ENCODE measurements at regions not wholly inside any gene's neighbourhood (a gene's known extent, or its start where the extent isn't known, plus 50 kb on each side); places are given as distances from the start of the nearest gene placed in this dataset.
"Not testable (repeated sequence)": the region's sequence is repeated elsewhere in the genome, so short reads cannot be mapped to it uniquely, and the experiment has no call there.

DNA sequence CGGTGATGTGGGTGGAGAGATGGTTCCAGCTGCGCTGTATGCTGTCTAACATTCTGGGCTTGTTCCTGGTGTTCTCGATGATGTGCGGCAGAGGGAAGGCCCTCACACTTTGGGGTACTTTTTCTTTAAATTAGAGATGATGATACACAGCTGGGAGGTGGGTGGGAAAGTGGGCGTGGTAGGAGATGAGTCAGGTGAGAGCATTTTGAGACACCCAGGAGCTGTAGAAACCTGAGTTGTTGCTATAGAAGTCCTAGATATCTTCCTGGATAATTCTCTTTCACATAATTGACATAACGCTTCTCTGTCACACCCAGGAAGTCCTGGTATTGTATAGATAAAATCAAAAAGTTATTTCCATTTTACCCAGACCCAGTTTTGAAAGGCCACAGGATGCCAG is 103.8 kb upstream of the ALKAL2 start:
- no peak for TF ChIP-seq CTCF (IDR thresholded peaks at IDR 0.05; ENCODE audit: low read depth, low read length, missing control alignments)
- H3K4me3 ChIP-seq (ENCODE audit: low read depth, low read length), result no peak overlapping the region
- DNase-seq (ENCODE audit: low read depth), result no peak

- no peak overlapping the region for H3K4me3 ChIP-seq (ENCODE audit: low read depth, low read length)
- no peak for DNase-seq (ENCODE audit: low read depth)
- TF ChIP-seq CTCF (IDR thresholded peaks at IDR 0.05; ENCODE audit: low read depth, low read length, missing control alignments), result no peak
Measured at GRCh38 chr2:390959-391358, 103.1 kb upstream of the ALKAL2 start.

GRCh38 chr2:389985-390384 is 102.1 kb upstream of the ALKAL2 start:
- not testable (repeated sequence) for DNase-seq (ENCODE audit: low read depth); H3K4me3 ChIP-seq (ENCODE audit: low read depth, low read length)

- DNase-seq (ENCODE audit: low read depth); H3K4me3 ChIP-seq (ENCODE audit: low read depth, low read length): not testable (repeated sequence)
Measured at GRCh38 chr2:388752-389151, 100.9 kb upstream of the ALKAL2 start.

DNA sequence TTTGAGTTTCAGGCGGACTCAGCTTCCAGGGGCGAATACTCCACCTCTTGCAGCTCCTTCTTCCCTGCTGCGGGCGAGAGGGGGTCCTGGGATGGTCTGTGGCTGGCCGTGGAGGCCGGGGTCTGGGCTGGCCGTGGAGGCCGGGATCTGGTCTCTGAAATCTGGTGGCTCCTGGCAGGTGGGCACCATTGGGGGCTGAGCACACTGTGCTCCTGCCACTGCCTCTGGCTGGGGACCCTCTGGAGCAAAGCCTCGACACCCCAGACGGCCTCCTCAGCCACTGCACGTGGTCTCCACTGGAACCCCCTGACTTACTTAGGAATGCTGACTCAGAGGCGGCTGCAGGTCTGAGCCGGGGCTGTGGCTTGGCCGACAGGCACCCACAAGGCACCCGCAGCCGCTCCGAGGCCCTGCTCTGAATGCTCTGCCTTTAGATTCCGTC is 100.1 kb upstream of the ALKAL2 start:
- DNase-seq (ENCODE audit: low read depth), result no peak
- H3K4me3 ChIP-seq (ENCODE audit: low read depth, low read length), result no peak overlapping the region
- TF ChIP-seq CTCF (IDR thresholded peaks at IDR 0.05; ENCODE audit: low read depth, low read length, missing control alignments), result no peak

- H3K4me3 ChIP-seq (ENCODE audit: low read depth, low read length), result no peak overlapping the region
- TF ChIP-seq CTCF (IDR thresholded peaks at IDR 0.05; ENCODE audit: low read depth, low read length, missing control alignments), result no peak
- DNase-seq (ENCODE audit: low read depth), result no peak
Measured at GRCh38 chr2:386406-387103, 98.7 kb upstream of the ALKAL2 start.

DNA sequence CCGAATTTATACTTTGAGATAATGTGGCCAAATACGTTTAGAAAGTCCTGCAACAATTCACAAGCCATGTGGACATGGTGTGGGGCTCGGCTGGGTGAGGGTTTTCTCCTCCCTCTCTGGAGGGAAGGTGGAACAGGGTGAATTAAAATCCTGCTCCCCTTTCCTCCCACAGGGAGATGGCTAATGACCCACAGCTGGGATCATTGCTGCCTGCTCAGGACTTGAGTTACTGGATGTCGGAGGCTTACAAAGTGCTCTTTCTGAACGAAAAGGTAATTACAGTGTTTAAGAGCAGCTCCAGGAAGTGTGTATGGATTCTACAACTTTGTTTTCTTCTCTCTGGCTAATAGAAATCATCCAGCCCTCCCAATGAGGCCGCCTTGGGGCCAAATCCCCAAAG is 97.9 kb upstream of the ALKAL2 start:
- H3K4me3 ChIP-seq (ENCODE audit: low read depth, low read length), result no peak overlapping the region
- DNase-seq (ENCODE audit: low read depth), result no peak
- no peak for TF ChIP-seq CTCF (IDR thresholded peaks at IDR 0.05; ENCODE audit: low read depth, low read length, missing control alignments)

DNA sequence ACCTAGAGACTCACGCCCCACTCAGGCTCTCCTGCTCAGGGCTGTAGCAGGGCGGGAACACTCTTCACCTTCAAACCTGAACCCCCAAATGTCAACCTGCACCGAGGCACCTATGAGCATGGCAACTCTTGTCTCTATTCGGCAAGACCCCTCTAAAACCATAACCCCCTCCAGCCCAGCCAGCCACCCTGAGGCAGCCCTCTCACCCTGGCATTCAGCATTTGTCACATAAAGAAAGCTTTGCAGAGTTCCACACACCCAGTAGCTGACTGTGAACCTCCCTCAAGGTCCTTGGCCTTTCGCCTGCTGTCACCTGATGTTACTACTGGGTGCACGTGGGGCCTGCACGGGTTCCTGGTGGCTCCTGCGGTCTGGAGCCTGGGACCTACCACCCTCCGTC is 97.2 kb upstream of the ALKAL2 start:
- no peak for TF ChIP-seq CTCF (IDR thresholded peaks at IDR 0.05; ENCODE audit: low read depth, low read length, missing control alignments)

More for the DNA sequence above, 97.2 kb upstream of the ALKAL2 start:
- no peak overlapping the region for H3K4me3 ChIP-seq (ENCODE audit: low read depth, low read length)
- DNase-seq (ENCODE audit: low read depth), result no peak

All from GM12864 (cell line).